ENCODE measurements at regions not wholly inside any gene's neighbourhood (a gene's known extent, or its start where the extent isn't known, plus 50 kb on each side); places are given as distances from the start of the nearest gene placed in this dataset.
"Not testable (repeated sequence)": the region's sequence is repeated elsewhere in the genome, so short reads cannot be mapped to it uniquely, and the experiment has no call there.

DNA sequence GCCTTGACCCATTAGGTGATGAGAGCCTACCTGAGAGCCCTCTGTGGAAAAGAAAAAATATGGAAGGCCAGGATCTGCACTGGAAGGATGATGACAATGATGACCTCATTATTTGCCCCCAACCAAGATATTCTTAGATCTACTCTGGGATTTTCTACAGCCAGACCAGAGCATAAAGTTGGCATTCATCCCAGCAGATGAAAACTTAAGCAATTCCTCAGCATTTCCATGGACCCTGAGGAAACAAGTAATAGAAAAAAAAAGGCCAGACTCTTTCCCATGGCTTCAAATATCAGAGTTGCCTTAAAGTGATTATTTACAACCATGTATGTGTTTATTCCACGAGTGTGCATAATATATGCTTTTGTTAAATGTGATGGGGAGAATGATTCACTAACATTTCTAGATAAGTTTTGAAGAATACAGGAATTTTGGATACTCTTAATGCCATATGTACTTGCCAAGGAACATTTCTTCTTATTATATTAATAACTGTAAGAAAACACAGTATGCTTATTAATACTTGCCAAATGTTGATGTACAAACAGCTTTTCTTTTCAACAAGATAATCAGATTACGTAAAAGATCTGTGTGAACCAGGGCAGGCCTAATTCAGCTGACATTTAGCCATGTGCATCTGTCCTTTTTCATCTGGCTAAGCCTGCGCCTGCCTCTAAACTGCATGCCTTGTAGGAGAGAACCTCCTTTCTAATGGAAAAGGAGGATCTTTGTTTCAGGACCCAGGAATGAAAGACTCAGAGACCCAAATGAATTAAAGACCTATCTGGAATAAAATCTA, 94.8 kb downstream of the ARRDC3 start:
- Histone ChIP-seq H3K27me3 (ENCODE audit: control insufficient read depth in 3 of 3, insufficient read depth in 3 of 3, low read length in 2 of 3) (no peaks in the 10 kb centered on the region), H3K9ac (ENCODE audit: insufficient read depth in 1 of 2, low read length in 2 of 2) (no peak overlapping the region), H3K9me3 (ENCODE audit: control insufficient read depth in 4 of 4, insufficient read depth in 3 of 4, low read length in 3 of 4) (no peaks in the 10 kb centered on the region), H3K4me1 (ENCODE audit: control insufficient read depth in 5 of 5, insufficient read depth in 5 of 5, low read length in 5 of 5) (no peaks in the 10 kb centered on the region), H3K4me3 (no peak overlapping the region), H3K27ac (ENCODE audit: low read depth in 1 of 2, low read length in 1 of 2) (no peak overlapping the region), H3K36me3 (ENCODE audit: control insufficient read depth in 4 of 4, insufficient read depth in 4 of 4, low read length in 4 of 4) (no peaks in the 10 kb centered on the region)
- DNase-seq (peak in 2 of 3 donors; percentile 63 to 87), ATAC-seq (ENCODE audit: insufficient read depth, low FRiP score) (no peak)
- WGBS, 2 donors: 77 to 89% methylated on average over 3 of the region's 3 CpGs
- TF ChIP-seq CTCF (IDR thresholded peaks at IDR 0.05; ENCODE audit: control extremely low read depth, extremely low read depth): no peak

- H3K9ac ChIP-seq (ENCODE audit: insufficient read depth in 1 of 2, low read length in 2 of 2); H3K36me3 ChIP-seq (ENCODE audit: control insufficient read depth in 4 of 4, insufficient read depth in 4 of 4, low read length in 4 of 4); H3K4me1 ChIP-seq (ENCODE audit: control insufficient read depth in 5 of 5, insufficient read depth in 5 of 5, low read length in 5 of 5); ATAC-seq (ENCODE audit: insufficient read depth, low FRiP score); H3K9me3 ChIP-seq (ENCODE audit: control insufficient read depth in 4 of 4, insufficient read depth in 3 of 4, low read length in 3 of 4); H3K27ac ChIP-seq (ENCODE audit: low read depth in 1 of 2, low read length in 1 of 2); H3K27me3 ChIP-seq (ENCODE audit: control insufficient read depth in 3 of 3, insufficient read depth in 3 of 3, low read length in 2 of 3); H3K4me3 ChIP-seq; DNase-seq: not testable (repeated sequence)
- WGBS, 2 donors: 92 to 93% methylated on average over 4 of the region's 4 CpGs
These were observed 98.1 kb downstream of the ARRDC3 start for GRCh38 chr5:91285062-91285461.

DNA sequence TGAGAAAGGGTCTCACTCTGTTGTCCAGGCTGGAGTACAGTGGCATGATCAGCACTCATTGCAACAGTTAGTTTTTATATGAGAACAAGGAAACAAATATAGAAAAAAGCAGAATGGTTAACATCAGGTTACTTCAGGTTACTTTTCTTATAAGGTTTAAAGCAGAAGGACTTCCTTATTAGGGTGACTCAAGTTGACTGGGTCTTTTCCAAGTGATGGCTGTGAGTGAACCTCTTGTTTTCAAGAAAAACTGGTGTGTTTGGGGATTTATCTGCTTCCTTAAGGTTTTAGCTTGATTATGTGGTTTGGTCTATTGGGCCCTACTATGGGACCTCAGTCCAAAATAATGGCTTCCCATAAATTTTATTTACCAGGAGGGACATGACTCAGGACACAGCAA, 99.2 kb downstream of the ARRDC3 start:
- H3K36me3 ChIP-seq (ENCODE audit: control insufficient read depth in 4 of 4, insufficient read depth in 4 of 4, low read length in 4 of 4): no peaks in the 10 kb centered on the region
- H3K4me1 ChIP-seq (ENCODE audit: control insufficient read depth in 5 of 5, insufficient read depth in 5 of 5, low read length in 5 of 5): peaks cover 0 to 9% (median 0%) of the 10 kb centered on the region in 5 donors
- no peak for TF ChIP-seq CTCF (IDR thresholded peaks at IDR 0.05; ENCODE audit: control extremely low read depth, extremely low read depth)
- no peaks in the 10 kb centered on the region for H3K9me3 ChIP-seq (ENCODE audit: control insufficient read depth in 4 of 4, insufficient read depth in 3 of 4, low read length in 3 of 4)
- no peak for DNase-seq
- no peak for ATAC-seq (ENCODE audit: insufficient read depth, low FRiP score)
- no peaks in the 10 kb centered on the region for H3K27me3 ChIP-seq (ENCODE audit: control insufficient read depth in 3 of 3, insufficient read depth in 3 of 3, low read length in 2 of 3)
- no peak overlapping the region for H3K27ac ChIP-seq (ENCODE audit: low read depth in 1 of 2, low read length in 1 of 2)
- no peak overlapping the region for H3K9ac ChIP-seq (ENCODE audit: insufficient read depth in 1 of 2, low read length in 2 of 2)
- H3K4me3 ChIP-seq: no peak overlapping the region

- no peak overlapping the region for H3K4me3 ChIP-seq
- H3K27ac ChIP-seq (ENCODE audit: low read depth in 1 of 2, low read length in 1 of 2): no peak overlapping the region
- H3K36me3 ChIP-seq (ENCODE audit: control insufficient read depth in 4 of 4, insufficient read depth in 4 of 4, low read length in 4 of 4): no peaks in the 10 kb centered on the region
- no peak for TF ChIP-seq CTCF (IDR thresholded peaks at IDR 0.05; ENCODE audit: control extremely low read depth, extremely low read depth)
- H3K4me1 ChIP-seq (ENCODE audit: control insufficient read depth in 5 of 5, insufficient read depth in 5 of 5, low read length in 5 of 5): peaks cover 0 to 9% (median 0%) of the 10 kb centered on the region in 5 donors
- WGBS, 2 donors: 79 to 92% methylated on average over 4 of the region's 4 CpGs
- ATAC-seq (ENCODE audit: insufficient read depth, low FRiP score): no peak
- no peaks in the 10 kb centered on the region for H3K27me3 ChIP-seq (ENCODE audit: control insufficient read depth in 3 of 3, insufficient read depth in 3 of 3, low read length in 2 of 3)
- no peaks in the 10 kb centered on the region for H3K9me3 ChIP-seq (ENCODE audit: control insufficient read depth in 4 of 4, insufficient read depth in 3 of 4, low read length in 3 of 4)
- no peak for DNase-seq
- no peak overlapping the region for H3K9ac ChIP-seq (ENCODE audit: insufficient read depth in 1 of 2, low read length in 2 of 2)
These were observed 99.8 kb downstream of the ARRDC3 start for GRCh38 chr5:91283326-91283725.
